GM23338 (cell line): ENCODE measurements at regions not wholly inside any gene's neighbourhood (a gene's known extent, or its start where the extent isn't known, plus 50 kb on each side); places are given as distances from the start of the nearest gene placed in this dataset.

ENCODE experiments used
- ATAC-seq: fragments of 200-7000 bp; cut with Tn5 transposase; 3 replicates; pipeline ENCODE4 v1.9.1; 2020
- DNase-seq: peaks from one replicate; pipeline ENCODE4 v3.0.0-alpha.2; 2015; ENCODE audit warnings: low spot score
- H2AFZ ChIP-seq: fragments of 200-600 bp; sonication (generic); 2 replicates; pipeline ENCODE4 v1.8.0; 2016; ENCODE audit warnings: antibody characterized with exemption, mild to moderate bottlenecking, moderate library complexity
- H3F3A ChIP-seq: fragments of 200-600 bp; sonication (generic); replicated peaks from 2 replicates; pipeline ENCODE4 v1.8.0; 2017; ENCODE audit warnings: antibody characterized with exemption, mixed run types, low read depth
- H3K27ac ChIP-seq: fragments of 200-600 bp; sonication (generic); 2 replicates; pipeline ENCODE4 v1.6.1; 2016; ENCODE audit warnings: low read depth
- H3K27me3 ChIP-seq: fragments of 200-600 bp; sonication (generic); 2 replicates; pipeline ENCODE4 v1.8.0; 2016; ENCODE audit warnings: mild to moderate bottlenecking, mixed run types, moderate library complexity; ENCODE audit not compliant: insufficient read depth
- H3K36me3 ChIP-seq: fragments of 200-600 bp; sonication (generic); 2 replicates; pipeline ENCODE4 v1.8.0; 2016; ENCODE audit warnings: mild to moderate bottlenecking; ENCODE audit not compliant: insufficient read depth
- H3K4me1 ChIP-seq: fragments of 200-600 bp; sonication (generic); 2 replicates; pipeline ENCODE4 v1.8.0; 2016; ENCODE audit warnings: mild to moderate bottlenecking, moderate library complexity; ENCODE audit not compliant: insufficient read depth
- H3K4me2 ChIP-seq: fragments of 200-600 bp; sonication (generic); 2 replicates; pipeline ENCODE4 v1.7.1; 2017; ENCODE audit warnings: mixed run types
- H3K4me3 ChIP-seq: fragments of 200-600 bp; sonication (generic); 2 replicates; pipeline ENCODE4 v1.6.1; 2016; ENCODE audit warnings: mixed run types
- H3K79me2 ChIP-seq: fragments of 200-600 bp; sonication (generic); replicated peaks from 2 replicates; pipeline ENCODE4 v1.8.0; 2017; ENCODE audit warnings: mild to moderate bottlenecking; ENCODE audit not compliant: insufficient read depth
- H3K9me2 ChIP-seq: fragments of 200-600 bp; sonication (generic); 2 replicates; pipeline ENCODE4 v1.8.0; 2017; ENCODE audit not compliant: insufficient read depth
- H4K20me1 ChIP-seq: fragments of 200-600 bp; sonication (generic); replicated peaks from 2 replicates; pipeline ENCODE4 v1.8.0; 2017; ENCODE audit warnings: mild to moderate bottlenecking; ENCODE audit not compliant: insufficient read depth
- H3K27ac Mint-ChIP-seq: 2 replicates; pipeline ENCODE4 v1.8.0; 2020; ENCODE audit warnings: inconsistent platforms, mild to moderate bottlenecking, moderate library complexity, mixed read lengths
- H3K27me3 Mint-ChIP-seq: 3 replicates; pipeline ENCODE4 v1.8.0; 2022; ENCODE audit warnings: low read depth, mild to moderate bottlenecking, moderate library complexity, mixed read lengths, inconsistent platforms; ENCODE audit not compliant: insufficient read depth, poor library complexity
- H3K36me3 Mint-ChIP-seq: 3 replicates; pipeline ENCODE4 v1.8.0; 2021; ENCODE audit warnings: low read depth, mild to moderate bottlenecking, inconsistent platforms, moderate library complexity, mixed read lengths
- H3K4me1 Mint-ChIP-seq: 3 replicates; pipeline ENCODE4 v1.8.0; 2020; ENCODE audit warnings: mild to moderate bottlenecking, inconsistent platforms, mixed read lengths
- H3K4me3 Mint-ChIP-seq: 3 replicates; pipeline ENCODE4 v1.8.0; 2021; ENCODE audit warnings: moderate library complexity, mild to moderate bottlenecking, inconsistent platforms, mixed read lengths
- H3K9me3 Mint-ChIP-seq: 3 replicates; pipeline ENCODE4 v1.8.0; 2020; ENCODE audit warnings: moderate library complexity, mild to moderate bottlenecking, inconsistent platforms, mixed read lengths
- CREB1 ChIP-seq: fragments of 250-450 bp; sonication (Bioruptor Pico); IDR thresholded peaks from 2 replicates; pipeline ENCODE4 v1.5.0; 2020; ENCODE audit warnings: low read depth, mild to moderate bottlenecking, moderate library complexity
- CTCF ChIP-seq, 2 experiments: fragments of 200-600 bp in 1 of 2; sonication (generic) in 1 of 2; conservative IDR thresholded peaks; 2 replicates each; pipeline versions ENCODE4 v1.5.1 to v1.6.1; 2016 to 2017; ENCODE audit warnings: antibody characterized with exemption in 2 of 2, low read depth in 2 of 2, mild to moderate bottlenecking in 2 of 2, moderate library complexity in 1 of 2
- EZH2 ChIP-seq: fragments of 200-600 bp; sonication (generic); IDR thresholded peaks from one replicate; pipeline ENCODE4 v1.8.0; 2017; ENCODE audit warnings: antibody characterized with exemption, mild to moderate bottlenecking, low read depth; ENCODE audit not compliant: unreplicated experiment
- EZH2phosphoT487 ChIP-seq: fragments of 200-600 bp; sonication (generic); IDR thresholded peaks from one replicate; pipeline ENCODE4 v1.8.1; 2018; ENCODE audit warnings: antibody characterized with exemption; ENCODE audit not compliant: unreplicated experiment
- JUNB ChIP-seq: IDR thresholded peaks from one replicate; pipeline ENCODE4 v1.6.1; 2016; ENCODE audit warnings: antibody characterized with exemption; ENCODE audit not compliant: unreplicated experiment
- NANOG ChIP-seq: IDR thresholded peaks from 2 replicates; pipeline ENCODE4 v1.6.1; 2016; ENCODE audit warnings: antibody characterized with exemption, borderline replicate concordance
- POLR2AphosphoS5 ChIP-seq: IDR thresholded peaks from 2 replicates; pipeline ENCODE4 v1.6.1; 2016; ENCODE audit warnings: antibody characterized with exemption, low read depth
- REST ChIP-seq: IDR thresholded peaks from one replicate; pipeline ENCODE4 v1.6.1; 2018; ENCODE audit warnings: antibody characterized with exemption; ENCODE audit not compliant: unreplicated experiment
- STAT1 ChIP-seq: IDR thresholded peaks from one replicate; pipeline ENCODE4 v1.6.1; 2016; ENCODE audit warnings: antibody characterized with exemption; ENCODE audit not compliant: unreplicated experiment
- ZNF114 ChIP-seq: fragments of 250-450 bp; sonication (Bioruptor Pico); IDR thresholded peaks from 2 replicates; pipeline ENCODE4 v1.5.0; 2020; ENCODE audit warnings: mild to moderate bottlenecking, moderate library complexity
- ZNF331 ChIP-seq: fragments of 250-450 bp; sonication (Bioruptor Pico); IDR thresholded peaks from 2 replicates; pipeline ENCODE4 v1.5.0; 2020; ENCODE audit warnings: low read depth, mild to moderate bottlenecking, moderate library complexity
- ZNF462 ChIP-seq: fragments of 250-450 bp; sonication (Bioruptor Pico); IDR thresholded peaks from 2 replicates; pipeline ENCODE4 v1.5.0; 2020; ENCODE audit warnings: mild to moderate bottlenecking, moderate library complexity
- TF ChIP-seq, protein P1 (sequence below): IDR thresholded peaks from 2 replicates; pipeline ENCODE4 v1.6.1; 2016; ENCODE audit warnings: antibody characterized with exemption

GRCh38 chr2:213231966-213232365, 52.3 kb upstream of the SPAG16 start:
- Mint-ChIP-seq H3K4me3 (no peak overlapping the region), H3K9me3 (no peaks in the 10 kb centered on the region), H3K36me3 (no peaks in the 10 kb centered on the region), H3K27ac (no peak overlapping the region), H3K27me3 (no peaks in the 10 kb centered on the region), H3K4me1 (peaks cover 27% of the 10 kb centered on the region)
- H3K9me2 ChIP-seq: no peaks in the 10 kb centered on the region
- no peak overlapping the region for H3K4me2 ChIP-seq
- no peaks in the 10 kb centered on the region for H3K27me3 ChIP-seq
- H3K4me3 ChIP-seq: no peak overlapping the region
- no peak overlapping the region for H3K27ac ChIP-seq
- TF ChIP-seq CTCF (conservative IDR thresholded peaks at IDR 0.05; ENCODE audit: low read depth in 2 of 2) (no peak), JUNB (no peak), EZH2 (no peak), ZNF114 (CRISPR knock-in tag) (no peak), STAT1 (no peak), POLR2AphosphoS5 (no peak), NANOG (no peak), ZNF331 (CRISPR knock-in tag) (no peak), REST (no peak), ZNF462 (CRISPR knock-in tag) (no peak), CREB1 (CRISPR knock-in tag) (no peak), EZH2phosphoT487 (no peak)
- TF ChIP-seq, protein P1, sequence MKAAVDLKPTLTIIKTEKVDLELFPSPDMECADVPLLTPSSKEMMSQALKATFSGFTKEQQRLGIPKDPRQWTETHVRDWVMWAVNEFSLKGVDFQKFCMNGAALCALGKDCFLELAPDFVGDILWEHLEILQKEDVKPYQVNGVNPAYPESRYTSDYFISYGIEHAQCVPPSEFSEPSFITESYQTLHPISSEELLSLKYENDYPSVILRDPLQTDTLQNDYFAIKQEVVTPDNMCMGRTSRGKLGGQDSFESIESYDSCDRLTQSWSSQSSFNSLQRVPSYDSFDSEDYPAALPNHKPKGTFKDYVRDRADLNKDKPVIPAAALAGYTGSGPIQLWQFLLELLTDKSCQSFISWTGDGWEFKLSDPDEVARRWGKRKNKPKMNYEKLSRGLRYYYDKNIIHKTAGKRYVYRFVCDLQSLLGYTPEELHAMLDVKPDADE: no peak
- H4K20me1 ChIP-seq: no peaks in the 10 kb centered on the region
- DNase-seq (no peak), ATAC-seq (no peak)
- H3F3A ChIP-seq: no peaks in the 10 kb centered on the region
- no peak overlapping the region for H2AFZ ChIP-seq
- H3K79me2 ChIP-seq: no peaks in the 10 kb centered on the region
- peaks cover 23% of the 10 kb centered on the region for H3K4me1 ChIP-seq
- H3K36me3 ChIP-seq: no peaks in the 10 kb centered on the region
